GM18520 (cell line): ENCODE measurements at regions not wholly inside any gene's neighbourhood (a gene's known extent, or its start where the extent isn't known, plus 50 kb on each side); places are given as distances from the start of the nearest gene placed in this dataset.
"Not testable (repeated sequence)": the region's sequence is repeated elsewhere in the genome, so short reads cannot be mapped to it uniquely, and the experiment has no call there.

ENCODE experiments used
- ATAC-seq: cut with Tn5 transposase; IDR thresholded peaks from one replicate; pipeline ENCODE4 v1.9.1; 2021; ENCODE audit not compliant: unreplicated experiment

- ATAC-seq: no peak
These were observed 1043.8 kb downstream of the BRD1 start for GRCh38 chr22:48783821-48784266.

- ATAC-seq: no peak
These were observed 1044.7 kb downstream of the BRD1 start for GRCh38 chr22:48782811-48783511.

GRCh38 chr22:48782326-48782725 lies 1045.3 kb downstream of the BRD1 start:
- ATAC-seq: no peak

- no peak for ATAC-seq
These were observed 1045.8 kb downstream of the BRD1 start for GRCh38 chr22:48781868-48782267.

GRCh38 chr22:48781391-48781790 lies 1046.3 kb downstream of the BRD1 start:
- no peak for ATAC-seq

- no peak for ATAC-seq
These were observed 1046.9 kb downstream of the BRD1 start for GRCh38 chr22:48780597-48781277.

- ATAC-seq: no peak
These were observed 1047.7 kb downstream of the BRD1 start for GRCh38 chr22:48779661-48780596.

- ATAC-seq: no peak
These were observed 1048.4 kb downstream of the BRD1 start for GRCh38 chr22:48779211-48779643.

- ATAC-seq: no peak
These were observed 1049.1 kb downstream of the BRD1 start for GRCh38 chr22:48778308-48779195.

- no peak for ATAC-seq
These were observed 1055.3 kb downstream of the BRD1 start for GRCh38 chr22:48772286-48772907.

- ATAC-seq: no peak
These were observed 1062.1 kb downstream of the BRD1 start for GRCh38 chr22:48765595-48765994.

GRCh38 chr22:48761546-48761945 lies 1066.1 kb downstream of the BRD1 start:
- ATAC-seq: no peak

GRCh38 chr22:48760481-48761390 lies 1066.9 kb downstream of the BRD1 start:
- ATAC-seq: no peak

GRCh38 chr22:48758881-48759875 lies 1068.5 kb downstream of the BRD1 start:
- ATAC-seq: no peak

GRCh38 chr22:48757985-48758561 lies 1069.6 kb downstream of the BRD1 start:
- ATAC-seq: no peak

GRCh38 chr22:48757581-48757980 lies 1070.1 kb downstream of the BRD1 start:
- ATAC-seq: no peak

- ATAC-seq: not testable (repeated sequence)
These were observed 1070.5 kb downstream of the BRD1 start for GRCh38 chr22:48757135-48757534.
